ENCODE measurements at regions not wholly inside any gene's neighbourhood (a gene's known extent, or its start where the extent isn't known, plus 50 kb on each side); places are given as distances from the start of the nearest gene placed in this dataset.

GRCh38 chr20:58125726-58126125, 102.7 kb downstream of the ANKRD60 start:
- DNase-seq (ENCODE audit: extremely low read depth, low read depth), result no peak
- no peak for TF ChIP-seq CTCF (IDR thresholded peaks at IDR 0.05; ENCODE audit: low read depth, low read length)

GRCh38 chr20:58117944-58118343, 110.5 kb downstream of the ANKRD60 start:
- DNase-seq (ENCODE audit: extremely low read depth, low read depth), result no peak
- no peak for TF ChIP-seq CTCF (IDR thresholded peaks at IDR 0.05; ENCODE audit: low read depth, low read length)

GRCh38 chr20:58116505-58116904, 111.9 kb downstream of the ANKRD60 start:
- DNase-seq (ENCODE audit: extremely low read depth, low read depth), result no peak
- no peak for TF ChIP-seq CTCF (IDR thresholded peaks at IDR 0.05; ENCODE audit: low read depth, low read length)

GRCh38 chr20:58113716-58114115, 114.7 kb downstream of the ANKRD60 start:
- TF ChIP-seq CTCF (IDR thresholded peaks at IDR 0.05; ENCODE audit: low read depth, low read length), result no peak
- no peak for DNase-seq (ENCODE audit: extremely low read depth, low read depth)

GRCh38 chr20:58112017-58112781, 116.3 kb downstream of the ANKRD60 start:
- DNase-seq (ENCODE audit: extremely low read depth, low read depth), result no peak
- TF ChIP-seq CTCF (IDR thresholded peaks at IDR 0.05; ENCODE audit: low read depth, low read length), result no peak

- DNase-seq (ENCODE audit: extremely low read depth, low read depth), result no peak
- no peak for TF ChIP-seq CTCF (IDR thresholded peaks at IDR 0.05; ENCODE audit: low read depth, low read length)
Observed at GRCh38 chr20:58111310-58112016, 117.0 kb downstream of the ANKRD60 start.

GRCh38 chr20:58109918-58110635, 118.4 kb downstream of the ANKRD60 start:
- no peak for DNase-seq (ENCODE audit: extremely low read depth, low read depth)
- TF ChIP-seq CTCF (IDR thresholded peaks at IDR 0.05; ENCODE audit: low read depth, low read length), result no peak
